Right lobe of liver (tissue), 6 donors: ENCODE measurements at regions not wholly inside any gene's neighbourhood (a gene's known extent, or its start where the extent isn't known, plus 50 kb on each side); places are given as distances from the start of the nearest gene placed in this dataset.
A peak's percentile ranks its signal among the peaks of the same experiment; 100 is the strongest.
"Not testable (repeated sequence)": the region's sequence is repeated elsewhere in the genome, so short reads cannot be mapped to it uniquely, and the experiment has no call there.

ENCODE experiments used
- ATAC-seq, 4 donors: fragments of 200-7000 bp; cut with Tn5 transposase; one replicate each; pipeline ENCODE4 v1.9.1; 2020; ENCODE audit warnings: mild to moderate bottlenecking in 4 of 4, moderate library complexity in 4 of 4
- DNase-seq, 3 donors: peaks; one replicate each; pipeline ENCODE4 v3.0.0-alpha.2; 2020
- H3K27ac ChIP-seq, 3 donors: fragments of 200-600 bp; one replicate each; pipeline ENCODE4 v1.8.0; 2022
- H3K27me3 ChIP-seq, 2 donors: fragments of 200-600 bp; one replicate each; pipeline ENCODE4 v1.8.0; 2022
- H3K36me3 ChIP-seq, 4 donors: fragments of 200-600 bp; sonication (generic) in 1 of 4; one replicate each; pipeline versions ENCODE4 v1.5.1 to v1.8.0; 2017 to 2022; ENCODE audit warnings: control low read depth in 1 of 4
- H3K4me1 ChIP-seq, 4 donors: fragments of 200-600 bp; sonication (generic) in 1 of 4; one replicate each; pipeline versions ENCODE4 v1.5.1 to v1.8.0; 2017 to 2022; ENCODE audit warnings: control low read depth in 1 of 4
- H3K4me3 ChIP-seq, 3 donors: fragments of 200-600 bp; one replicate each; pipeline ENCODE4 v1.8.0; 2022
- H3K9me3 ChIP-seq, 4 donors: fragments of 200-600 bp; sonication (generic) in 1 of 4; one replicate each; pipeline versions ENCODE4 v1.5.1 to v1.8.0; 2017 to 2022; ENCODE audit warnings: control low read depth in 1 of 4
- POLR2A ChIP-seq: fragments of 450-650 bp; IDR thresholded peaks from one replicate; pipeline ENCODE4 v1.6.1; 2017; ENCODE audit warnings: antibody characterized with exemption, mild to moderate bottlenecking
- WGBS: methylation state at CpG from one replicate; pipeline ENCODE4 v1.1.6; 2018; ENCODE audit warnings: low coverage, low lambda C conversion rate; ENCODE audit not compliant: insufficient coverage; ENCODE audit errors: missing lambda C conversion rate; 5-methylcytosine and 5-hydroxymethylcytosine counted together
- intact Hi-C, 2 donors: fragments of 100-400 bp; cut with DNase I; formaldehyde crosslinking; loops; one replicate each; pipeline versions ENCODE4 v1.11.2 to v1.14.1; 2022
- TF ChIP-seq, protein P1 (sequence below), 4 donors: fragments of 200-600 bp in 3 of 4; fragments of 450-650 bp in 1 of 4; IDR thresholded peaks; one replicate each; pipeline versions ENCODE4 v1.5.1 to v1.8.0; 2016 to 2022; ENCODE audit warnings: antibody characterized with exemption in 4 of 4, mild to moderate bottlenecking in 2 of 4
- donor health status: DM: no; HTN: yes; CAD: no.
- donor health status: DM: no; HTN: no; CAD: no.
- donor health status: DM: no; HTN: no; CAD: no.
- donor health status: DM: no; HTN: yes; CAD: no.
- donor health status: DM: no; HTN: yes; CAD: no.

DNA sequence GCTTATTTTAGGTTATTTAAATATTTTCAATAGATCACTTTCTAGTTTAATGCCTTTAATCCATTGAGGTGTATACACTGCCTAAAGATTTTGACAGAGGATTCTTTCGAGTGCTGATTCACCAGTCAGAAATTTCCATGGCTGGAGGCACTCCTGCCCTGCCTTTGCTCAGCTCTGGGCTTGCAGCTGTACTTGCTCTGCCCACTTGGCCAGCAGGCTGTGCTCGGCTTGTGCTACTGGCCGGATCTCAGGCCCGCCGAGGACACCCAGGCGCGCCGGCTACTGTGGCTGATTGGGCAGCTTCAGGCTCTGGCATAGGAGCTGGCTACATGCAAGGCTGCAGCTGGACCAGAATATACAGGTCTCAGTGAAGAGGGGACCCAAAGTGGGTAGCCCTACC is 675.1 kb upstream of the MMS22L start:
- intact Hi-C loops: no loop called here
- Histone ChIP-seq H3K27ac (no peak overlapping the region), H3K27me3 (no peaks in the 10 kb centered on the region), H3K4me3 (no peak overlapping the region), H3K36me3 (no peaks in the 10 kb centered on the region), H3K4me1 (no peaks in the 10 kb centered on the region), H3K9me3 (no peaks in the 10 kb centered on the region)
- DNase-seq: no peak
- TF ChIP-seq, protein P1, sequence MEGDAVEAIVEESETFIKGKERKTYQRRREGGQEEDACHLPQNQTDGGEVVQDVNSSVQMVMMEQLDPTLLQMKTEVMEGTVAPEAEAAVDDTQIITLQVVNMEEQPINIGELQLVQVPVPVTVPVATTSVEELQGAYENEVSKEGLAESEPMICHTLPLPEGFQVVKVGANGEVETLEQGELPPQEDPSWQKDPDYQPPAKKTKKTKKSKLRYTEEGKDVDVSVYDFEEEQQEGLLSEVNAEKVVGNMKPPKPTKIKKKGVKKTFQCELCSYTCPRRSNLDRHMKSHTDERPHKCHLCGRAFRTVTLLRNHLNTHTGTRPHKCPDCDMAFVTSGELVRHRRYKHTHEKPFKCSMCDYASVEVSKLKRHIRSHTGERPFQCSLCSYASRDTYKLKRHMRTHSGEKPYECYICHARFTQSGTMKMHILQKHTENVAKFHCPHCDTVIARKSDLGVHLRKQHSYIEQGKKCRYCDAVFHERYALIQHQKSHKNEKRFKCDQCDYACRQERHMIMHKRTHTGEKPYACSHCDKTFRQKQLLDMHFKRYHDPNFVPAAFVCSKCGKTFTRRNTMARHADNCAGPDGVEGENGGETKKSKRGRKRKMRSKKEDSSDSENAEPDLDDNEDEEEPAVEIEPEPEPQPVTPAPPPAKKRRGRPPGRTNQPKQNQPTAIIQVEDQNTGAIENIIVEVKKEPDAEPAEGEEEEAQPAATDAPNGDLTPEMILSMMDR (IDR thresholded peaks at IDR 0.05): no peak
- no peak for TF ChIP-seq POLR2A
- WGBS: 48% methylated on average over 3 of the region's 8 CpGs
- ATAC-seq: no peak

DNA sequence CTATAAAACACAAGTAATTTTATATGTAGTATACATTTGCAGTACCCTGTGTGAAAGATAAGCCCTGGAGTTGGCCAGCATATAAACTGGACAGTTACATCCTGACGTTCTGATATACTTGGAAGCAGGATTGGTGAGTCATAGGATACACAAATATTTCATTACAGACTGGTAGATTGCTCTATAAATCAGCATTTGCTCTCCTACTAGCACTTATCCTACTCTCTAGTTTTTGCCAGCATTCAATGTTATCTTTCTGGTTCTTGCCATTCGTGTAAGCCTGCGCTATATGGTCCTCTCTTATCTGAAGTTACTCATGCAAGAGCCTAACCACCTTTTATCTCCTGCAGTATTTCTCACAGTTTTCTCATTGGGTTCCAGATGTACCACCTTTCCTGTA is 680.2 kb upstream of the MMS22L start:
- no peak for DNase-seq
- no peak for ATAC-seq
- H3K4me3 ChIP-seq: no peak overlapping the region
- no peak overlapping the region for H3K27ac ChIP-seq
- no peaks in the 10 kb centered on the region for H3K36me3 ChIP-seq
- H3K9me3 ChIP-seq: no peaks in the 10 kb centered on the region
- no peak for TF ChIP-seq POLR2A
- TF ChIP-seq, protein P1 (IDR thresholded peaks at IDR 0.05): no peak
- no peaks in the 10 kb centered on the region for H3K4me1 ChIP-seq
- 55% methylated on average over 3 of the region's 3 CpGs for WGBS
- no peaks in the 10 kb centered on the region for H3K27me3 ChIP-seq
- intact Hi-C loops: no loop called here

DNA sequence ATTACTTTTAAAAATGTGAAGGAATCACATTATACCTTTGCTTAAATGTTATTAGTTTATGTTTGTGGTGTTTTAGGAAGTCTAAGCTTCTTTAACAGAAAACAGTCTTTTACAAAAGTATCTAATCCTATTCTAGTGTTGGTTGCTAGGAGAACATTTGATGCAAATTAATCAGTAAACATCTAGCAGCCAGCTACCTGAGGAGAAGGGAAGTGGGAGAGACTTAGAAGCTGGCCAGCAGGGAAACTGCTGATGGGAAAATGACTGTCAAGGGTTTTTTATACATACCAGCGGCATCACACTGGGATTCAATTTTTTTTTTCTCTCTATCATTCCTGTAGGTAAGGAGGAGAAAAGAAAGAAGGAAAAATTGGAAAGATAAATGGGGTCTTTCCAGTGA is 686.0 kb upstream of the MMS22L start:
- Histone ChIP-seq H3K27ac (no peak overlapping the region), H3K4me3 (no peak overlapping the region), H3K27me3 (no peaks in the 10 kb centered on the region), H3K36me3 (no peaks in the 10 kb centered on the region), H3K4me1 (no peaks in the 10 kb centered on the region), H3K9me3 (no peaks in the 10 kb centered on the region)
- 42% methylated on average over 1 of the region's 1 CpG for WGBS
- ATAC-seq (no peak), DNase-seq (no peak)
- no peak for TF ChIP-seq POLR2A
- TF ChIP-seq, protein P1 (IDR thresholded peaks at IDR 0.05): no peak
- intact Hi-C loops: no loop called here

DNA sequence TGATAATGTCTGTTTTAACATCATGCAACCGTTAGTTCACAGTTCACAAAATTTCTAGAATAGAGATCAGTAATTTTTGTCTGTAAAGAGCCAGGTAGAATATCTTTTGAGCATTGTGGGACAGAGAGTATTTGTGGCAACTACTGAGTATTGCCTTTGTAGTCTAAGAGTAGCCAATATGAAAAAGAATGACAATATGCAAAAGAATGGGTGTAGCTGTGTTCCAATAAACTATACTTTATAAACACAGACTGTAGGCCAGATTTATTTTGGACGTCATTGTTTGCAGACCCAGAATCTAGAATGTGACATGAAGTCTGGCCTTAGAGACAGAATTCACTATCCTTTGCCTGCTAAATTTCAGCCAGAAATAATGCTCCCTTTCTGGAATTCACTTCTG is 694.1 kb upstream of the MMS22L start:
- intact Hi-C loops: no loop called here
- ATAC-seq: no peak
- Histone ChIP-seq H3K4me3 (no peak overlapping the region), H3K4me1 (no peaks in the 10 kb centered on the region), H3K9me3 (no peaks in the 10 kb centered on the region), H3K36me3 (no peaks in the 10 kb centered on the region), H3K27ac (no peak overlapping the region), H3K27me3 (no peaks in the 10 kb centered on the region)
- 22% methylated on average over 2 of the region's 2 CpGs for WGBS
- TF ChIP-seq POLR2A: no peak
- TF ChIP-seq, protein P1 (IDR thresholded peaks at IDR 0.05): no peak
- no peak for DNase-seq

DNA sequence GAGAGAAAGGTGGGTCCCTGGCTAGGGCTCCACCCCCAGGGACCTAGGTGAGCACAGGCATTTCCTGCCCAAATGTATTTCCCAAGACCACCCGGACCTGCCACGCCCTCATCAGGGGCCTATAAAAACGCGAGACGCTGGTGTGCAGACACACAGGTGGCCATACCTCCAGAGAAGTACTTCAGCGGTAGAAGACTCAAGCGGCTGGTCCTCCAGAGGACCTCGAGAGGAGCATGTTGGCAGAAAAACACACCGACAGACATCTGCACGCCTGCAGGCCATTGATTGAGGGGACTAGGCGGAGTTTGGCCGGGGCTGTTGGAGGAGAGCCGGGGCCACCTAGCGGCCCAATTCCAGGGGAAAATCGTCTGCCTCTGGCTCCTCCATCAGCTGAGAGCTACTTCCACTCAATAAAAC is 695.8 kb upstream of the MMS22L start:
- Histone ChIP-seq H3K9me3 (no peaks in the 10 kb centered on the region), H3K36me3 (no peaks in the 10 kb centered on the region), H3K4me1 (no peaks in the 10 kb centered on the region), H3K27me3 (peaks cover 0 to 3% of the 10 kb centered on the region in 2 donors), H3K4me3 (no peak overlapping the region), H3K27ac (no peak overlapping the region)
- TF ChIP-seq, protein P1 (IDR thresholded peaks at IDR 0.05): peak in 1 of 4 donors; percentile 12
- no peak for TF ChIP-seq POLR2A
- DNase-seq: peak in 1 of 3 donors; percentile 46
- 58% methylated on average over 7 of the region's 15 CpGs for WGBS
- intact Hi-C loops: no loop called here
- peak in 1 of 4 donors; percentile 58 for ATAC-seq

DNA sequence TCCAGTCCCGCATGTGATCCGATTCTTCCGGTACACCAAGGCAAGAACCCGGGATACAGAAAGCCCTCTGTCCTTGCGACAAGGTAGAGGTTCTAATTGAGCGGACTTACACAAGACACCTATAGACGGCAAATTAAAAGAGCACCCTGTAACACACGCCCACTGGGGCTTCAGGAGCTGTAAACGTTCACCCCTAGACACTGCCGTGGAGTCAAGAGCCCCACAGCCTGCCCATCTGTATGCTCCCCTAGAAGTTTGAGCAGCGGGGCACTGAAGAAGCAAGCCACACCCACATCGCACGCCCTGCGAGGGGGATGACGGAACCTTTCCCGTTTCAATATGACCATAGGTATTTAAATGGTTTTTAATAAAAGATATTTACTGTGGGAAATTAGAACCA is 696.3 kb upstream of the MMS22L start:
- 74% methylated on average over 16 of the region's 16 CpGs for WGBS
- H3K36me3 ChIP-seq, H3K27me3 ChIP-seq, intact Hi-C loops, H3K4me1 ChIP-seq, H3K27ac ChIP-seq, ATAC-seq, H3K9me3 ChIP-seq, H3K4me3 ChIP-seq: not testable (repeated sequence)
- DNase-seq: peak in 1 of 3 donors; percentile 26
